Activated CD8-positive, alpha-beta memory T cell treated with anti-CD3 and anti-CD28 coated beads, Interleukin-2, amount 10 ng/mL, durations not matched to agents 7 days and 5 days (primary cell): ENCODE measurements at regions not wholly inside any gene's neighbourhood (a gene's known extent, or its start where the extent isn't known, plus 50 kb on each side); places are given as distances from the start of the nearest gene placed in this dataset.

Experiments used
- ATAC-seq: fragments of 150-1000 bp; cut with Tn5 transposase; one replicate; pipeline ENCODE4 v1.10.0; 2021; ENCODE audit warnings: moderate library complexity
- CTCF ChIA-PET: fragments of 350-600 bp; sonication (Branson Sonifier 250); formaldehyde crosslinking; loops from one replicate; lab custom pipeline; 2021; ENCODE audit warnings: antibody characterized with exemption; lab: Charles Lee
- DNase-seq: peaks from one replicate; pipeline ENCODE4 v3.0.0-alpha.2; 2020
- H3K27ac Mint-ChIP-seq: one replicate; pipeline ENCODE4 v1.8.0; 2021; ENCODE audit warnings: mild to moderate bottlenecking, mixed read lengths
- H3K27me3 Mint-ChIP-seq: one replicate; pipeline ENCODE4 v1.8.0; 2021; ENCODE audit warnings: mixed read lengths
- H3K36me3 Mint-ChIP-seq: one replicate; pipeline ENCODE4 v1.8.0; 2021; ENCODE audit warnings: mild to moderate bottlenecking, mixed read lengths
- H3K4me1 Mint-ChIP-seq: one replicate; pipeline ENCODE4 v1.8.0; 2021; ENCODE audit warnings: mixed read lengths
- H3K4me3 Mint-ChIP-seq: one replicate; pipeline ENCODE4 v1.8.0; 2021; ENCODE audit warnings: mild to moderate bottlenecking, moderate library complexity, mixed read lengths
- H3K9me3 Mint-ChIP-seq: one replicate; pipeline ENCODE4 v1.8.0; 2022; ENCODE audit warnings: low read depth, mixed read lengths

- no peaks in the 10 kb centered on the region for H3K27me3 Mint-ChIP-seq
- CTCF ChIA-PET = no interaction called here
- no peak for ATAC-seq
Observed at GRCh38 chr9:87233431-87233830, 264.2 kb upstream of the DAPK1 start.

GRCh38 chr9:87233899-87234455 lies 263.7 kb upstream of the DAPK1 start:
- no peak overlapping the region for H3K27ac Mint-ChIP-seq
- CTCF ChIA-PET = no interaction called here
- no peaks in the 10 kb centered on the region for H3K4me1 Mint-ChIP-seq
- no peaks in the 10 kb centered on the region for H3K27me3 Mint-ChIP-seq
- H3K36me3 Mint-ChIP-seq = no peaks in the 10 kb centered on the region
- ATAC-seq (no peak), DNase-seq (no peak)
- H3K9me3 Mint-ChIP-seq = peaks cover 2% of the 10 kb centered on the region
- no peak overlapping the region for H3K4me3 Mint-ChIP-seq

More at GRCh38 chr9:87233431-87233830, 264.2 kb upstream of the DAPK1 start:
- no peak for DNase-seq
- no peaks in the 10 kb centered on the region for H3K4me1 Mint-ChIP-seq
- H3K9me3 Mint-ChIP-seq = peaks cover 2% of the 10 kb centered on the region
- no peak overlapping the region for H3K27ac Mint-ChIP-seq
- no peak overlapping the region for H3K4me3 Mint-ChIP-seq
- H3K36me3 Mint-ChIP-seq = no peaks in the 10 kb centered on the region

GRCh38 chr9:87234854-87235253 lies 262.8 kb upstream of the DAPK1 start:
- CTCF ChIA-PET = no interaction called here
- no peak for DNase-seq
- Mint-ChIP-seq H3K4me3 (no peak overlapping the region), H3K36me3 (no peaks in the 10 kb centered on the region), H3K9me3 (peaks cover 2% of the 10 kb centered on the region), H3K27ac (no peak overlapping the region), H3K4me1 (no peaks in the 10 kb centered on the region), H3K27me3 (no peaks in the 10 kb centered on the region)
- no peak for ATAC-seq

- no peak overlapping the region for H3K4me3 Mint-ChIP-seq
- H3K27me3 Mint-ChIP-seq = no peaks in the 10 kb centered on the region
Observed at GRCh38 chr9:87236546-87236945, 261.1 kb upstream of the DAPK1 start.

GRCh38 chr9:87237336-87237735 lies 260.3 kb upstream of the DAPK1 start:
- DNase-seq (no peak), ATAC-seq (no peak)
- no peak overlapping the region for H3K4me3 Mint-ChIP-seq
- H3K27me3 Mint-ChIP-seq = no peaks in the 10 kb centered on the region
- H3K4me1 Mint-ChIP-seq = no peaks in the 10 kb centered on the region
- no peak overlapping the region for H3K27ac Mint-ChIP-seq
- H3K36me3 Mint-ChIP-seq = no peaks in the 10 kb centered on the region
- CTCF ChIA-PET = no interaction called here
- peaks cover 2% of the 10 kb centered on the region for H3K9me3 Mint-ChIP-seq

More at GRCh38 chr9:87236546-87236945, 261.1 kb upstream of the DAPK1 start:
- Mint-ChIP-seq H3K9me3 (peaks cover 2% of the 10 kb centered on the region), H3K27ac (no peak overlapping the region), H3K4me1 (no peaks in the 10 kb centered on the region), H3K36me3 (no peaks in the 10 kb centered on the region)
- CTCF ChIA-PET = no interaction called here
- ATAC-seq = no peak
- no peak for DNase-seq

GRCh38 chr9:87238545-87238944 lies 259.1 kb upstream of the DAPK1 start:
- no peaks in the 10 kb centered on the region for H3K27me3 Mint-ChIP-seq
- no peak overlapping the region for H3K4me3 Mint-ChIP-seq
- H3K36me3 Mint-ChIP-seq = no peaks in the 10 kb centered on the region
- H3K27ac Mint-ChIP-seq = no peak overlapping the region
- no peak for ATAC-seq
- CTCF ChIA-PET = no interaction called here
- H3K9me3 Mint-ChIP-seq = peaks cover 2% of the 10 kb centered on the region
- H3K4me1 Mint-ChIP-seq = no peaks in the 10 kb centered on the region
- DNase-seq = no peak

GRCh38 chr9:87239312-87239711 lies 258.4 kb upstream of the DAPK1 start:
- CTCF ChIA-PET = no interaction called here
- DNase-seq = no peak

GRCh38 chr9:87243602-87244001 lies 254.1 kb upstream of the DAPK1 start:
- ATAC-seq (no peak), DNase-seq (no peak)
- Mint-ChIP-seq H3K9me3 (no peaks in the 10 kb centered on the region), H3K4me3 (no peak overlapping the region), H3K36me3 (no peaks in the 10 kb centered on the region), H3K27ac (no peak overlapping the region), H3K4me1 (no peaks in the 10 kb centered on the region), H3K27me3 (peaks cover 3% of the 10 kb centered on the region)
- CTCF ChIA-PET = no interaction called here

More at GRCh38 chr9:87239312-87239711, 258.4 kb upstream of the DAPK1 start:
- no peak overlapping the region for H3K4me3 Mint-ChIP-seq
- no peaks in the 10 kb centered on the region for H3K27me3 Mint-ChIP-seq
- ATAC-seq = no peak
- no peaks in the 10 kb centered on the region for H3K4me1 Mint-ChIP-seq
- no peaks in the 10 kb centered on the region for H3K36me3 Mint-ChIP-seq
- H3K27ac Mint-ChIP-seq = no peak overlapping the region
- no peaks in the 10 kb centered on the region for H3K9me3 Mint-ChIP-seq

GRCh38 chr9:87245271-87245670 lies 252.4 kb upstream of the DAPK1 start:
- no peak overlapping the region for H3K4me3 Mint-ChIP-seq
- peaks cover 3% of the 10 kb centered on the region for H3K27me3 Mint-ChIP-seq
- CTCF ChIA-PET = no interaction called here
- no peaks in the 10 kb centered on the region for H3K4me1 Mint-ChIP-seq
- no peaks in the 10 kb centered on the region for H3K36me3 Mint-ChIP-seq
- ATAC-seq = no peak
- no peaks in the 10 kb centered on the region for H3K9me3 Mint-ChIP-seq
- no peak for DNase-seq
- no peak overlapping the region for H3K27ac Mint-ChIP-seq

- Mint-ChIP-seq H3K27ac (no peak overlapping the region), H3K4me3 (no peak overlapping the region), H3K27me3 (peaks cover 3% of the 10 kb centered on the region), H3K36me3 (no peaks in the 10 kb centered on the region), H3K4me1 (no peaks in the 10 kb centered on the region), H3K9me3 (no peaks in the 10 kb centered on the region)
- ATAC-seq (no peak), DNase-seq (no peak)
- CTCF ChIA-PET = no interaction called here
Observed at GRCh38 chr9:87247097-87247496, 250.6 kb upstream of the DAPK1 start.

- Mint-ChIP-seq H3K9me3 (no peaks in the 10 kb centered on the region), H3K27me3 (peaks cover 3% of the 10 kb centered on the region), H3K36me3 (no peaks in the 10 kb centered on the region), H3K4me1 (no peaks in the 10 kb centered on the region), H3K4me3 (no peak overlapping the region), H3K27ac (no peak overlapping the region)
- DNase-seq (no peak), ATAC-seq (no peak)
- CTCF ChIA-PET = no interaction called here
Observed at GRCh38 chr9:87249029-87249428, 248.6 kb upstream of the DAPK1 start.

GRCh38 chr9:87250205-87250604 lies 247.5 kb upstream of the DAPK1 start:
- H3K4me1 Mint-ChIP-seq = no peaks in the 10 kb centered on the region
- no peak overlapping the region for H3K4me3 Mint-ChIP-seq
- no peaks in the 10 kb centered on the region for H3K27me3 Mint-ChIP-seq

GRCh38 chr9:87255431-87256155 lies 242.1 kb upstream of the DAPK1 start:
- no peaks in the 10 kb centered on the region for H3K36me3 Mint-ChIP-seq
- no peak for DNase-seq
- H3K9me3 Mint-ChIP-seq = no peaks in the 10 kb centered on the region
- H3K27ac Mint-ChIP-seq = no peak overlapping the region
- no peaks in the 10 kb centered on the region for H3K4me1 Mint-ChIP-seq
- H3K4me3 Mint-ChIP-seq = no peak overlapping the region
- CTCF ChIA-PET = no interaction called here
- ATAC-seq = no peak
- H3K27me3 Mint-ChIP-seq = no peaks in the 10 kb centered on the region

More at GRCh38 chr9:87250205-87250604, 247.5 kb upstream of the DAPK1 start:
- Mint-ChIP-seq H3K36me3 (no peaks in the 10 kb centered on the region), H3K27ac (no peak overlapping the region), H3K9me3 (no peaks in the 10 kb centered on the region)
- CTCF ChIA-PET = no interaction called here
- no peak for ATAC-seq
- no peak for DNase-seq

GRCh38 chr9:87256973-87257372 lies 240.7 kb upstream of the DAPK1 start:
- Mint-ChIP-seq H3K4me1 (no peaks in the 10 kb centered on the region), H3K36me3 (no peaks in the 10 kb centered on the region), H3K9me3 (no peaks in the 10 kb centered on the region), H3K27ac (no peak overlapping the region), H3K27me3 (no peaks in the 10 kb centered on the region), H3K4me3 (no peak overlapping the region)
- no peak for DNase-seq
- ATAC-seq = no peak
- CTCF ChIA-PET = no interaction called here
